ENCODE measurements at regions not wholly inside any gene's neighbourhood (a gene's known extent, or its start where the extent isn't known, plus 50 kb on each side); places are given as distances from the start of the nearest gene placed in this dataset.

DNA sequence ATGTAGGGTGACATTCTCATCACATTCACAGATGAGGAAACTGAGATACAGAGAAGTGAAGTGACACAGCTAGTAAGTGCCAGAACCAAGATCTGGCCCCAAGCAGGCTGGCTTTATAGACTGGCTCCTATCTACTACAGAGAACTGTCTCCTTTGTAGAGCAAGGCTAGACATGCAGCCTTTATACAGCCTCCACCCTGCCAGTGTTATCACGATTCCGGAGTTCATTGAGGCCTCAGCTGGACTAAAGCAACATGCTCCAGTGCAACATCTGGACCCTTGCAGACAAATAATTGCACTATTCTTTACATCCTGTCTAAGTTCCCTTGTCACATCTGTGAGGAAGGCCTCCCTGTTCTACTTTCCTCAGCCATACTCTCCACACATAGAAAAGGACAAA, 58.0 kb upstream of the XIAP start:
- TF ChIP-seq ZSCAN29 (IDR thresholded peaks at IDR 0.05), result no peak
- TF ChIP-seq CTCF (IDR thresholded peaks at IDR 0.05 in 2 of 3, conservative IDR thresholded peaks at IDR 0.05 in 1 of 3; ENCODE audit: control insufficient read depth in 2 of 3, extremely low read depth in 1 of 3, insufficient read depth in 1 of 3, low read depth in 3 of 3, low read length in 3 of 3), result no peak
- TF ChIP-seq, protein P1, sequence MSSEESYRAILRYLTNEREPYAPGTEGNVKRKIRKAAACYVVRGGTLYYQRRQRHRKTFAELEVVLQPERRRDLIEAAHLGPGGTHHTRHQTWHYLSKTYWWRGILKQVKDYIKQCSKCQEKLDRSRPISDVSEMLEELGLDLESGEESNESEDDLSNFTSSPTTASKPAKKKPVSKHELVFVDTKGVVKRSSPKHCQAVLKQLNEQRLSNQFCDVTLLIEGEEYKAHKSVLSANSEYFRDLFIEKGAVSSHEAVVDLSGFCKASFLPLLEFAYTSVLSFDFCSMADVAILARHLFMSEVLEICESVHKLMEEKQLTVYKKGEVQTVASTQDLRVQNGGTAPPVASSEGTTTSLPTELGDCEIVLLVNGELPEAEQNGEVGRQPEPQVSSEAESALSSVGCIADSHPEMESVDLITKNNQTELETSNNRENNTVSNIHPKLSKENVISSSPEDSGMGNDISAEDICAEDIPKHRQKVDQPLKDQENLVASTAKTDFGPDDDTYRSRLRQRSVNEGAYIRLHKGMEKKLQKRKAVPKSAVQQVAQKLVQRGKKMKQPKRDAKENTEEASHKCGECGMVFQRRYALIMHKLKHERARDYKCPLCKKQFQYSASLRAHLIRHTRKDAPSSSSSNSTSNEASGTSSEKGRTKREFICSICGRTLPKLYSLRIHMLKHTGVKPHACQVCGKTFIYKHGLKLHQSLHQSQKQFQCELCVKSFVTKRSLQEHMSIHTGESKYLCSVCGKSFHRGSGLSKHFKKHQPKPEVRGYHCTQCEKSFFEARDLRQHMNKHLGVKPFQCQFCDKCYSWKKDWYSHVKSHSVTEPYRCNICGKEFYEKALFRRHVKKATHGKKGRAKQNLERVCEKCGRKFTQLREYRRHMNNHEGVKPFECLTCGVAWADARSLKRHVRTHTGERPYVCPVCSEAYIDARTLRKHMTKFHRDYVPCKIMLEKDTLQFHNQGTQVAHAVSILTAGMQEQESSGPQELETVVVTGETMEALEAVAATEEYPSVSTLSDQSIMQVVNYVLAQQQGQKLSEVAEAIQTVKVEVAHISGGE (CRISPR knock-in tag; IDR thresholded peaks at IDR 0.05), result no peak
- no peak for TF ChIP-seq ZNF217 (IDR thresholded peaks at IDR 0.05)
- no peak for TF ChIP-seq NFXL1 (IDR thresholded peaks at IDR 0.05; ENCODE audit: borderline replicate concordance)
- no peak for TF ChIP-seq POLR2AphosphoS5 (IDR thresholded peaks at IDR 0.05; ENCODE audit: low read length)
- no peak for TF ChIP-seq HDAC2 (IDR thresholded peaks at IDR 0.05)
- no peak for TF ChIP-seq CEBPB (IDR thresholded peaks at IDR 0.05; ENCODE audit: borderline replicate concordance in 1 of 2, low read depth in 2 of 2, low read length in 2 of 2)

Data from GM12878 (cell line).